ENCODE measurements at regions not wholly inside any gene's neighbourhood (a gene's known extent, or its start where the extent isn't known, plus 50 kb on each side); places are given as distances from the start of the nearest gene placed in this dataset.

- TF ChIP-seq POU6F1 (CRISPR knock-in tag; IDR thresholded peaks at IDR 0.05; ENCODE audit: borderline replicate concordance, low read depth) (no peak), ARNTL (CRISPR knock-in tag; IDR thresholded peaks at IDR 0.05; ENCODE audit: borderline replicate concordance, low read depth) (no peak), ESRRG (CRISPR knock-in tag; IDR thresholded peaks at IDR 0.05) (no peak), BACH2 (CRISPR knock-in tag; IDR thresholded peaks at IDR 0.05; ENCODE audit: borderline replicate concordance) (no peak), ZC3H10 (CRISPR knock-in tag; IDR thresholded peaks at IDR 0.05) (no peak), ISL1 (CRISPR knock-in tag; IDR thresholded peaks at IDR 0.05) (no peak), ZNF565 (CRISPR knock-in tag; conservative IDR thresholded peaks at IDR 0.05; ENCODE audit: low read depth) (no peak), OSR1 (CRISPR knock-in tag; IDR thresholded peaks at IDR 0.05) (no peak), ZNF8 (CRISPR knock-in tag; IDR thresholded peaks at IDR 0.05) (no peak), SNAI2 (CRISPR knock-in tag; IDR thresholded peaks at IDR 0.05) (no peak), TOX (CRISPR knock-in tag; IDR thresholded peaks at IDR 0.05; ENCODE audit: borderline replicate concordance) (no peak), ZFP3 (CRISPR knock-in tag; IDR thresholded peaks at IDR 0.05) (no peak), RARB (CRISPR knock-in tag; IDR thresholded peaks at IDR 0.05) (no peak), ZNF70 (CRISPR knock-in tag; IDR thresholded peaks at IDR 0.05) (no peak), GLIS3 (CRISPR knock-in tag; IDR thresholded peaks at IDR 0.05) (no peak)
- TF ChIP-seq, protein P1, sequence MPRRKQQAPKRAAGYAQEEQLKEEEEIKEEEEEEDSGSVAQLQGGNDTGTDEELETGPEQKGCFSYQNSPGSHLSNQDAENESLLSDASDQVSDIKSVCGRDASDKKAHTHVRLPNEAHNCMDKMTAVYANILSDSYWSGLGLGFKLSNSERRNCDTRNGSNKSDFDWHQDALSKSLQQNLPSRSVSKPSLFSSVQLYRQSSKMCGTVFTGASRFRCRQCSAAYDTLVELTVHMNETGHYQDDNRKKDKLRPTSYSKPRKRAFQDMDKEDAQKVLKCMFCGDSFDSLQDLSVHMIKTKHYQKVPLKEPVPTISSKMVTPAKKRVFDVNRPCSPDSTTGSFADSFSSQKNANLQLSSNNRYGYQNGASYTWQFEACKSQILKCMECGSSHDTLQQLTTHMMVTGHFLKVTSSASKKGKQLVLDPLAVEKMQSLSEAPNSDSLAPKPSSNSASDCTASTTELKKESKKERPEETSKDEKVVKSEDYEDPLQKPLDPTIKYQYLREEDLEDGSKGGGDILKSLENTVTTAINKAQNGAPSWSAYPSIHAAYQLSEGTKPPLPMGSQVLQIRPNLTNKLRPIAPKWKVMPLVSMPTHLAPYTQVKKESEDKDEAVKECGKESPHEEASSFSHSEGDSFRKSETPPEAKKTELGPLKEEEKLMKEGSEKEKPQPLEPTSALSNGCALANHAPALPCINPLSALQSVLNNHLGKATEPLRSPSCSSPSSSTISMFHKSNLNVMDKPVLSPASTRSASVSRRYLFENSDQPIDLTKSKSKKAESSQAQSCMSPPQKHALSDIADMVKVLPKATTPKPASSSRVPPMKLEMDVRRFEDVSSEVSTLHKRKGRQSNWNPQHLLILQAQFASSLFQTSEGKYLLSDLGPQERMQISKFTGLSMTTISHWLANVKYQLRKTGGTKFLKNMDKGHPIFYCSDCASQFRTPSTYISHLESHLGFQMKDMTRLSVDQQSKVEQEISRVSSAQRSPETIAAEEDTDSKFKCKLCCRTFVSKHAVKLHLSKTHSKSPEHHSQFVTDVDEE (CRISPR knock-in tag; IDR thresholded peaks at IDR 0.05), result no peak
- TF ChIP-seq, protein P2, sequence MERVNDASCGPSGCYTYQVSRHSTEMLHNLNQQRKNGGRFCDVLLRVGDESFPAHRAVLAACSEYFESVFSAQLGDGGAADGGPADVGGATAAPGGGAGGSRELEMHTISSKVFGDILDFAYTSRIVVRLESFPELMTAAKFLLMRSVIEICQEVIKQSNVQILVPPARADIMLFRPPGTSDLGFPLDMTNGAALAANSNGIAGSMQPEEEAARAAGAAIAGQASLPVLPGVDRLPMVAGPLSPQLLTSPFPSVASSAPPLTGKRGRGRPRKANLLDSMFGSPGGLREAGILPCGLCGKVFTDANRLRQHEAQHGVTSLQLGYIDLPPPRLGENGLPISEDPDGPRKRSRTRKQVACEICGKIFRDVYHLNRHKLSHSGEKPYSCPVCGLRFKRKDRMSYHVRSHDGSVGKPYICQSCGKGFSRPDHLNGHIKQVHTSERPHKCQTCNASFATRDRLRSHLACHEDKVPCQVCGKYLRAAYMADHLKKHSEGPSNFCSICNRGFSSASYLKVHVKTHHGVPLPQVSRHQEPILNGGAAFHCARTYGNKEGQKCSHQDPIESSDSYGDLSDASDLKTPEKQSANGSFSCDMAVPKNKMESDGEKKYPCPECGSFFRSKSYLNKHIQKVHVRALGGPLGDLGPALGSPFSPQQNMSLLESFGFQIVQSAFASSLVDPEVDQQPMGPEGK (CRISPR knock-in tag; IDR thresholded peaks at IDR 0.05; ENCODE audit: borderline replicate concordance), result no peak
- no peak for ATAC-seq
Measured at GRCh38 chr2:147686365-147686764, 158.5 kb upstream of the ACVR2A start.

- TF ChIP-seq ZFP30 (CRISPR knock-in tag; IDR thresholded peaks at IDR 0.05) (no peak), GLIS3 (CRISPR knock-in tag; IDR thresholded peaks at IDR 0.05) (no peak), ZC3H10 (CRISPR knock-in tag; IDR thresholded peaks at IDR 0.05) (no peak), ZFP3 (CRISPR knock-in tag; IDR thresholded peaks at IDR 0.05) (no peak), ZNF8 (CRISPR knock-in tag; IDR thresholded peaks at IDR 0.05) (no peak), POU6F1 (CRISPR knock-in tag; IDR thresholded peaks at IDR 0.05; ENCODE audit: borderline replicate concordance, low read depth) (no peak)
- TF ChIP-seq, protein P1 (CRISPR knock-in tag; IDR thresholded peaks at IDR 0.05), result no peak
Measured at GRCh38 chr2:147684903-147685302, 159.9 kb upstream of the ACVR2A start.

GRCh38 chr2:147683380-147683779 is 161.4 kb upstream of the ACVR2A start:
- no peak for ATAC-seq
- no peak for TF ChIP-seq BACH2 (CRISPR knock-in tag; IDR thresholded peaks at IDR 0.05; ENCODE audit: borderline replicate concordance)
- TF ChIP-seq, protein P2 (CRISPR knock-in tag; IDR thresholded peaks at IDR 0.05; ENCODE audit: borderline replicate concordance), result no peak

More at GRCh38 chr2:147684903-147685302, 159.9 kb upstream of the ACVR2A start:
- no peak for ATAC-seq
